HAP-1 (cell line): ENCODE measurements at regions not wholly inside any gene's neighbourhood (a gene's known extent, or its start where the extent isn't known, plus 50 kb on each side); places are given as distances from the start of the nearest gene placed in this dataset.

ENCODE experiments used
- DNase-seq, 2 experiments: peaks; one replicate each; pipeline ENCODE4 v3.0.0-alpha.2; 2016 to 2020; ENCODE audit warnings: low spot score in 2 of 2
- H3K27me3 ChIP-seq: fragments of 250-450 bp; sonication (Bioruptor Pico); 2 replicates; pipeline ENCODE4 v1.5.1; 2020; ENCODE audit warnings: low read depth, mild to moderate bottlenecking, moderate library complexity
- H3K36me3 ChIP-seq: fragments of 250-450 bp; sonication (Bioruptor Pico); replicated peaks from 2 replicates; pipeline ENCODE4 v1.5.1; 2020; ENCODE audit warnings: mild to moderate bottlenecking
- H3K4me1 ChIP-seq: fragments of 250-450 bp; sonication (Bioruptor Pico); 2 replicates; pipeline ENCODE4 v1.5.1; 2020; ENCODE audit warnings: mild to moderate bottlenecking
- H3K4me3 ChIP-seq: fragments of 250-450 bp; sonication (Bioruptor Pico); 2 replicates; pipeline ENCODE4 v1.5.1; 2020; ENCODE audit warnings: mild to moderate bottlenecking, moderate library complexity
- H3K9me3 ChIP-seq: fragments of 250-450 bp; sonication (Bioruptor Pico); 2 replicates; pipeline ENCODE4 v1.5.1; 2020; ENCODE audit warnings: mild to moderate bottlenecking, moderate library complexity
- in situ Hi-C: fragments of 300-500 bp; cut with MboI; formaldehyde crosslinking; loops from 3 replicates; pipeline ENCODE4 v1.14.3; 2020; ENCODE audit warnings: low sequenced_read_pairs, inconsistent platforms, mixed read lengths

DNA sequence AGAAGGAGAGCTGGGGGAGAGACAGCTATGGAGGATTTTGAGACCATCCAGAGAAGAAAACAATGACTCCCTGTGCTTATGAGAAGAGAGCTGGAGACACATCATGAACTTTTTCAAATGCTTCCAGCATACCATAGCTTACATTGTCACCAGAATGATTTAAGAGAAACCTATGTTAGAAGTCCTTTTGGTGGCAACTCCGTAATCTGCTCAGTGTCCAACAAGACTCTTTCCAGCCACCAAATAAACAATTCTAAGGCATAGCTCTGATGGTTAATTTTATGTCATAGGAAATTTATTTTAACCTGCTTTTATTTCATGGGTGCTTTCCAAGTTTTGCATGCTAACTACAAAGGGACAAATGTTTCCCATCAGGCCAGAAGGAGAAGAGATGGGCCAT, 200.3 kb upstream of the MCTP2 start:
- no peaks in the 10 kb centered on the region for H3K36me3 ChIP-seq
- no peaks in the 10 kb centered on the region for H3K27me3 ChIP-seq
- no peak overlapping the region for H3K4me3 ChIP-seq
- DNase-seq: no peak
- in situ Hi-C loops: no loop called here
- no peaks in the 10 kb centered on the region for H3K4me1 ChIP-seq
- no peaks in the 10 kb centered on the region for H3K9me3 ChIP-seq

DNA sequence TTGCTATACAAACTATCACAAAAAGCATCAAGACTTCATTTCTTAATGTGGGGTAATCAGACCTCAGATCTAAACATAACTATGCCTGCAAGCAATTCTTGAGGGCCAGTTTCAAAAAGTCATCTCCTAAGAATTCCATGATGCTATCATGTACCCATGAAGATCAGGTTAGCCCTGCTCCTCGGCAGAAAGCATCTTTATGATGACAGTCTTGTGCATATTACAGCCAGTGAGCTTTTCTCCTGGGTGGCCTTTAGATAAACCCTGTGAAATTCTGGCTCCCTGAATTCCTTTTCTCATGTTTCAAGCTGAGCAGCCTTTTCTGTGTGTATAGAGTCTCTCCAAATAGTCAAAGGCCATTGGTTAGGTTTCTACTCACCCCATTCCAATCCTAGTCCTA, 201.9 kb upstream of the MCTP2 start:
- H3K4me3 ChIP-seq: no peak overlapping the region
- H3K27me3 ChIP-seq: no peaks in the 10 kb centered on the region
- no peaks in the 10 kb centered on the region for H3K36me3 ChIP-seq
- no peaks in the 10 kb centered on the region for H3K9me3 ChIP-seq
- no peaks in the 10 kb centered on the region for H3K4me1 ChIP-seq
- in situ Hi-C loops: no loop called here
- no peak for DNase-seq

GRCh38 chr15:94028809-94029208, 202.6 kb upstream of the MCTP2 start:
- Histone ChIP-seq H3K27me3 (no peaks in the 10 kb centered on the region), H3K36me3 (no peaks in the 10 kb centered on the region), H3K4me1 (no peaks in the 10 kb centered on the region), H3K4me3 (no peak overlapping the region), H3K9me3 (no peaks in the 10 kb centered on the region)
- DNase-seq: no peak
- in situ Hi-C loops: no loop called here

- Histone ChIP-seq H3K4me3 (no peak overlapping the region), H3K4me1 (no peaks in the 10 kb centered on the region), H3K36me3 (no peaks in the 10 kb centered on the region), H3K9me3 (no peaks in the 10 kb centered on the region), H3K27me3 (no peaks in the 10 kb centered on the region)
- in situ Hi-C loops: no loop called here
- no peak for DNase-seq
These were observed 203.2 kb upstream of the MCTP2 start for GRCh38 chr15:94028121-94028520.

DNA sequence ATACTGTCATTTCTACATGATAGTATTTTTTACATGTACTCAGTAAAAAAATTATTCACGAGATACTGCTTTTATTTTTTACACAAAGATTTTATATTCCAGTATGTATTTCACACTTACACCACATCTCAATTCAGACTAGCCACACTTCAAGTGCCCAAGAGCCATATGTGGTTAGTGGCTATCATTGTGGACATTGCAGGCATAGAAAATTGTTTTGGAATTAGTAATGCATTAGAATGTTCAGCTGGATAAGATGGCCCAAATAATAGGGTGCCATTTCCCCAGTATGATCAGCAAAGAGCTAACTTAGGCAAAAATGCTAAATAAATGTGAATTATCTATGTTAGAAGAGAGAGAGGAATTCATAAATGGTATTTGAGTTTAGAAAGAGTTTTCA, 203.8 kb upstream of the MCTP2 start:
- H3K9me3 ChIP-seq: no peaks in the 10 kb centered on the region
- no peak overlapping the region for H3K4me3 ChIP-seq
- no peak for DNase-seq
- no peaks in the 10 kb centered on the region for H3K27me3 ChIP-seq
- in situ Hi-C loops: no loop called here
- H3K4me1 ChIP-seq: no peaks in the 10 kb centered on the region
- H3K36me3 ChIP-seq: no peaks in the 10 kb centered on the region

DNA sequence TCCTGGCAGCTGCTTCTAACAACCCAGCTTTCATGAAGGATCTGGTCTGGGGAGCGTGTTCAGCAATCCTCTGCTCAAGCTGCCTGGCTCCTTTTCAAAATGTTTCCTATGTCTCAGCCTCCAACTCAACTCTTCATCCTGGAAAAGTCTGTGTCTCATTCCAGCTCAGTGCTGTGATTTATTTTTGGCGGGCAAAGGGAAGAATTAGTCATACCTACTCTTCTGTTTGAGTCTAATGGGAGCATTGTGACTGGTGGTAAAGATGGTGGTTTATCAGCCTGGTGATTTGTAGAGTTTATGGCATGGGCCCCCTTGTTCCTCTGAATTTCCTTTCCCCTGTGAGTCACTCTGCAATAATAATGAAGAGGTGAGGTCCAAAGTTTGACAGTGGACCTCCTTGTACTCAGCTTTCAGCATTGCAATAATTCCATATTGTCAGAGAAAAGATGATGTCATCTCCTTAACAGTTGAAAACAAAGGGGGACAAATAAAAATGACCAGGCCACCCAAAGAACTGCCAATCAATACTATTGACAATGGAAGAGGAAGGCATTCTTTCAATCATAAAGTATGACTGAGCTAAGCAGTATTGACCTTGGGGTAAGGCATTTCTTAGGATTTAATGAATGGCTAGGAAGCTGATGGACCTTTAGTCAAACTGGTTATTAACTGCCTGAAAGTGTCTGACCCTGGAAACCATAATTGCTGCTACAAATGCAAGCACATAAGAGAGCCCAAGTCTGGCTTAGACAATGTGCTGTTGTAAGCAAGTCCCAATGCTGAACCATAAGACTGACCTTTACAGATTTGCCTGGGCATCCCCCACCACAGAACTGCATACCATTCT, 204.7 kb upstream of the MCTP2 start:
- in situ Hi-C loops: no loop called here
- Histone ChIP-seq H3K4me1 (no peaks in the 10 kb centered on the region), H3K4me3 (no peak overlapping the region), H3K36me3 (no peaks in the 10 kb centered on the region), H3K27me3 (no peaks in the 10 kb centered on the region), H3K9me3 (no peaks in the 10 kb centered on the region)
- DNase-seq: no peak

DNA sequence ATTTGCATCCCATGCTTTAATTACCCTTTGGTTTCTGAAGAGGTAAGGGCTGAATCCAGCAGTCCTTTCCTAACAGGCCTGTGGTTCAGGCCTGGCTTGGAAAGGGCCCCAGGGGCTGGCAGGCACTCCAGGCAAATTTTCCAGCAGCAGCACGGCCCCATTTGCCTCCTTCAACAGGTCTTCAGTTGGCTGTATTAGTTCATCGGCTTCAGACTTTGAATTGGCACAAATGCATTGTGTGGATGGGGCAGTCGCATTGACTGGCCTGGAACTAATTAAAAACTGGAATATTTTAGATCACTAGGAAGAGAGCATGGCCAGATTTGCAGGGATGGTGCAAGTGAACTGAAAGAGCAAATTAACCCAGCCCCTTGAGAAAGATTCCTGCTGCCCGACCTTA, 207.8 kb upstream of the MCTP2 start:
- Histone ChIP-seq H3K9me3 (no peaks in the 10 kb centered on the region; the same call in 1 of the 2 replicates), H3K4me3 (no peak overlapping the region), H3K27me3 (no peaks in the 10 kb centered on the region), H3K4me1 (no peaks in the 10 kb centered on the region), H3K36me3 (no peaks in the 10 kb centered on the region)
- in situ Hi-C loops: no loop called here
- DNase-seq: no peak

DNA sequence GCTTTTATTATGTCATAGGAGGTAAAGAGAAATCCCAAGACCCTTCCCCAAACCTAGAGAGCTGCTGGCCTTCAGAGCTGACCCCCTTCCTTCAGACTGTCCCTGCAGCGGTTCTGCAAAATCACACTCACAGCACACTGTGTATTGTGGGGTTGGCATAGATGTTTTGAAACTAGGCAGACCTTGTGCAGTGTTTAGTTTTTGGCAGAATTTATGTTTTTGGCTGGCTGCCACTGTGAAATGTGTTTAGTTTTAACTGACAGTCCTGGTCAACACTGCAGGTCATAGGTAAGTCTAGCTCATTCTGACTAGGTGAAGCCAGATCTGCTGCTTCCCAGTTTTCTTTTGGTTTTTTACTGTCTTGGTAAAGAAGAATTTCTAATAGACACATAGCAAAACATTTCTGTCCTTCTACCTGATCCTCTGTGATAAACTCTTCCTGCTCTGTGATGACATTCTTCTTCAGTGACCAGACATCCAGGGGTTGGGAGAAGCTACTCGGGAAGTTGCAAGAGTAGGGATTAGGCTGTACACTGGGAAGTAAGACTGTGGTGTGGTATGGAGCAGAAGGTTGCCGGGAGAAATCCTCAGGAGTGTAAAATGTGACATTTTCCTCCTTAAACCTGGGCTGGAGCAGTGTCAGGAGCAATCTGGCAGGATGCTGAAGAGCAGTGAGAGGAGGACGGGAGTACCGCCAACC, 209.6 kb upstream of the MCTP2 start:
- DNase-seq: no peak
- no peak overlapping the region for H3K4me3 ChIP-seq
- no peaks in the 10 kb centered on the region for H3K36me3 ChIP-seq
- no peaks in the 10 kb centered on the region for H3K27me3 ChIP-seq
- in situ Hi-C loops: no loop called here
- no peaks in the 10 kb centered on the region for H3K4me1 ChIP-seq
- H3K9me3 ChIP-seq: no peaks in the 10 kb centered on the region; the same call in 1 of the 2 replicates

DNA sequence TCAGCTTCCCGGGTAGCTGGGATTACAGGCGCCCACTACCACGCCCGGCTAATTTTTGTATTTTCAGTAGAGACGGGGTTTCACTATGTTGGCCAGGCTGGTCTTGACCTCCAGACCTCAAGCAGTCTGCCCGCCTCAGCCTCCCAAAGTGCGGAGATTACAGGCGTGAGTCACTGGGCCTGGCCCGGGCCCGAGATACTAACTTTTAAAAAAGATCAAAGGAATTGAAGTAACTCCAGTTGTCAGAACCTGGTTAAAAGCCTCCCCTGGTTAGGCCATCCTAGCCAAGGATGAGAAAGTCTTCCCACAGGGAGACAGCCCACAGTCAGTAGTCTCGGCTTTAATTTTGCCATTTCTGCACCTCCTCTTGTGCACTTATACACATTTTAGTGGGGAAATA, 212.3 kb upstream of the MCTP2 start:
- Histone ChIP-seq H3K27me3 (no peaks in the 10 kb centered on the region), H3K4me1 (no peaks in the 10 kb centered on the region), H3K9me3 (no peaks in the 10 kb centered on the region; the same call in 1 of the 2 replicates), H3K36me3 (no peaks in the 10 kb centered on the region), H3K4me3 (no peak overlapping the region)
- in situ Hi-C loops: no loop called here
- no peak for DNase-seq

DNA sequence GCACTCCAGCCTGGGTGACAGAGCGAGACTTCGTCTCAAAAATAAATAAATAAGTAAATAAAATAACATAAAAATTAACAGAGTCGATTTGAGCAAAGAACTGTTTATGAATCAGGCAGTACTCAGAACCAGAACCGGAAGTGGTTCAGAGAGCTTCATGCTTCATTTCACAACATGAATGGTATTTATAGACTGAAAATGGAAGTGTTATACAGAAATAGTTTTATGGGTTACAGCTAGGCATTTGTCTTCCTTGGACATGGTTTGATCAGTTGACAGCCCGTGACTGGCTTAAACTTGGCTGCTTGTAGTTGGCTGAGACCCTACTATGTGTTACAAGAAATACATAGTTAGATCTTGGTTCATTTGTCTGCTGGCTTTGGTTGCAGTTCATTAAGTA, 216.0 kb upstream of the MCTP2 start:
- Histone ChIP-seq H3K4me3 (no peak overlapping the region), H3K27me3 (no peaks in the 10 kb centered on the region), H3K4me1 (no peaks in the 10 kb centered on the region; the same call in 1 of the 2 replicates), H3K9me3 (no peaks in the 10 kb centered on the region; the same call in 1 of the 2 replicates), H3K36me3 (no peaks in the 10 kb centered on the region)
- in situ Hi-C loops: no loop called here
- DNase-seq: no peak

DNA sequence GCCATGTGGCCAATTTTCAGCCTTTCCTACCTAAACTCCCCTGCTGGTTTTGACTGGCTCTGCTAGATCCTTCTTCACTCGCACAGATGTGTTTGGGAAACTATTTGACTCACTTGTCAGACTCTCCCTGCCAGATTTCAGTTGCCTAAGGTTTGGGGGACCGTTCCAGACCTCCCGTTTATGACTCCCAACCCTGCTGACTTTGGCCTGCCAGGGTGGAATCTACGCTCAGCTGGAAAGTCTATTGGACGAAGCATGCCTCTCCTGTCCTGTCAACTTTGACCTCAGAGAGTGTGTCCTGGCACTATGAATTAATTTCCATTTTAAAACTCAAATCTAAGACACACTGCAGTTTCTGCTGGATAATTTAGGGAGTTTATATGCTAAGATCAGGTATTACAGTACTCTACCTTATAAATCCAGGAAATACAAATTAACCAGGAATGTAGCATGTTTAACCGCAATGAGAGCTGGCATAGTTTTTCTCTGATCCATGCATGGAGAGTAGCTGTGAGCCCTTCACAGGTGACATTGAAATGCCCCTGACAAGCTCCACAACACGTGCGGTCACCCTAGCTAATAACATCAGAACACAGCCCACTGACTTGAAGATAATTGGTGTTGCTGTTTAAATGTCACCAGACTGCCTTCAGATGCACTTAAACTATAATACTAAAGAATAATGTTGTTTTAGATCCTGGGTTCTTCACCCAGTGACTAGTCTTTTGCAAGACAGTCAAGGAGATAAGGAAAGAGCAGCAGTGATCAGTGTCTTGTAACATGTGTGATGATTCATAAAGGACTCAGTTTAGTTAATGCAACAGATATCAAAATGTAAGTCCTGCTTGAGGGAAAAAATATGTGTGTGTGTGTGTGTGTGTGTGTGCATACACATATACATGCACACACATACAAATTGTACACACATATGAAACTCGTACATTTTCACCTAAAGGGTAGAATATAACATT, 223.0 kb upstream of the MCTP2 start:
- H3K27me3 ChIP-seq: no peaks in the 10 kb centered on the region
- H3K9me3 ChIP-seq: no peaks in the 10 kb centered on the region
- H3K4me3 ChIP-seq: no peak overlapping the region
- H3K4me1 ChIP-seq: no peaks in the 10 kb centered on the region; the same call in 1 of the 2 replicates
- no peak for DNase-seq
- in situ Hi-C loops: no loop called here
- no peaks in the 10 kb centered on the region for H3K36me3 ChIP-seq

DNA sequence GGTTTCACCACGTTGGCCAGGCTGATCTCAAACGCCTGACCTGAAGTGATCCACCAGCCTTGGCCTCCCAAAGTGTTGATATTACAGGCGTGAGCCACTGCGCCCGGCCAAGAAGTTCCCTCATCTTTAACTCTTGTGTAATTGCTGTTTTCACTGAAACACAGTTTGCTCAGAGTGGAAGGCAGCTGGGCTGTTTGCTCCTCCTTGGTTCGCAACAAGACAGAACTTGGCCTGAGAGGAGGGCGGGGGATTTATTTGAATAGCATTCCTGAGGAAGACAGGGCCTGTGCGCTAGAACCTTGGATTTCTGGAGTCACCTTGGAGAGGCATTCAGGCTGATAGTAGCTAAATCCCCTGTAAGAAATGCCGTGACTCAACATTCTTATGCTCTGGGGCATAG, 226.7 kb upstream of the MCTP2 start:
- Histone ChIP-seq H3K9me3 (no peaks in the 10 kb centered on the region), H3K36me3 (no peaks in the 10 kb centered on the region), H3K4me3 (no peak overlapping the region), H3K4me1 (no peaks in the 10 kb centered on the region), H3K27me3 (no peaks in the 10 kb centered on the region)
- no peak for DNase-seq
- in situ Hi-C loops: no loop called here

GRCh38 chr15:94002041-94002440, 229.3 kb upstream of the MCTP2 start:
- no peaks in the 10 kb centered on the region for H3K4me1 ChIP-seq
- in situ Hi-C loops: no loop called here
- H3K27me3 ChIP-seq: no peaks in the 10 kb centered on the region
- DNase-seq: no peak
- H3K4me3 ChIP-seq: no peak overlapping the region
- H3K36me3 ChIP-seq: no peaks in the 10 kb centered on the region
- no peaks in the 10 kb centered on the region for H3K9me3 ChIP-seq
